MM.1S (cell line): ENCODE measurements at regions not wholly inside any gene's neighbourhood (a gene's known extent, or its start where the extent isn't known, plus 50 kb on each side); places are given as distances from the start of the nearest gene placed in this dataset.

Experiments used
- DNase-seq: peaks from one replicate; pipeline ENCODE4 v3.0.0-alpha.2; 2015
- H2AFZ ChIP-seq: fragments of 300-600 bp; sonication (generic); 2 replicates; pipeline ENCODE4 v1.6.0; 2016; ENCODE audit warnings: antibody characterized with exemption, low read length
- H3F3A ChIP-seq: fragments of 300-600 bp; sonication (generic); 2 replicates; pipeline ENCODE4 v1.6.1; 2016; ENCODE audit warnings: mild to moderate bottlenecking, antibody characterized with exemption, low read length, moderate library complexity, mixed read lengths; ENCODE audit not compliant: insufficient read depth
- H3K27ac ChIP-seq: fragments of 300-600 bp; sonication (generic); 2 replicates; pipeline ENCODE4 v1.5.1; 2016; ENCODE audit warnings: mild to moderate bottlenecking, low read length
- H3K27me3 ChIP-seq: fragments of 300-600 bp; sonication (generic); replicated peaks from 2 replicates; pipeline ENCODE4 v1.6.0; 2016; ENCODE audit warnings: low read length; ENCODE audit not compliant: insufficient read depth
- H3K36me3 ChIP-seq: fragments of 300-600 bp; sonication (generic); replicated peaks from 2 replicates; pipeline ENCODE4 v1.6.1; 2016; ENCODE audit warnings: mild to moderate bottlenecking, low read length, mixed read lengths; ENCODE audit not compliant: insufficient read depth
- H3K4me1 ChIP-seq: fragments of 300-600 bp; sonication (generic); 2 replicates; pipeline ENCODE4 v1.6.1; 2016; ENCODE audit warnings: low read length, mixed read lengths
- H3K4me2 ChIP-seq: fragments of 300-600 bp; sonication (generic); 2 replicates; pipeline ENCODE4 v1.6.0; 2016; ENCODE audit warnings: low read depth, low read length
- H3K4me3 ChIP-seq: fragments of 300-600 bp; sonication (generic); 2 replicates; pipeline ENCODE4 v1.5.1; 2016; ENCODE audit warnings: low read length, mixed read lengths
- H3K79me2 ChIP-seq: fragments of 300-600 bp; sonication (generic); 2 replicates; pipeline ENCODE4 v1.6.1; 2016; ENCODE audit warnings: mixed run types, low read length, mixed read lengths
- H3K9ac ChIP-seq: fragments of 300-600 bp; sonication (generic); 2 replicates; pipeline ENCODE4 v1.6.1; 2016; ENCODE audit warnings: low read length, mixed read lengths
- H3K9me2 ChIP-seq: fragments of 300-600 bp; sonication (generic); replicated peaks from 2 replicates; pipeline ENCODE4 v1.6.1; 2016; ENCODE audit warnings: mild to moderate bottlenecking, low read length, mixed read lengths; ENCODE audit not compliant: insufficient read depth
- H3K9me3 ChIP-seq: fragments of 300-600 bp; sonication (generic); replicated peaks from 2 replicates; pipeline ENCODE4 v1.6.1; 2016; ENCODE audit warnings: mild to moderate bottlenecking, low read length, mixed read lengths; ENCODE audit not compliant: insufficient read depth
- H4K20me1 ChIP-seq: fragments of 300-600 bp; sonication (generic); 2 replicates; pipeline ENCODE4 v1.6.1; 2016; ENCODE audit warnings: mild to moderate bottlenecking, low read length, moderate library complexity, mixed read lengths; ENCODE audit not compliant: insufficient read depth
- CTCF ChIP-seq: fragments of 300-600 bp; sonication (generic); IDR thresholded peaks from 2 replicates; pipeline ENCODE4 v1.5.1; 2016; ENCODE audit warnings: antibody characterized with exemption, low read length, mixed read lengths
- EZH2 ChIP-seq: fragments of 300-600 bp; sonication (generic); optimal IDR thresholded peaks from 2 replicates; pipeline ENCODE3; 2017; ENCODE audit warnings: low read depth, mild to moderate bottlenecking, antibody characterized with exemption, low read length, mixed read lengths
- EZH2phosphoT487 ChIP-seq: fragments of 300-600 bp; sonication (generic); IDR thresholded peaks from 2 replicates; pipeline ENCODE4 v1.6.1; 2018; ENCODE audit warnings: antibody characterized with exemption, low read length

GRCh38 chr10:85446827-85447226 is 919.8 kb downstream of the GRID1 start:
- Histone ChIP-seq H3K9me3 (no peaks in the 10 kb centered on the region), H3K27me3 (no peaks in the 10 kb centered on the region), H2AFZ (no peak overlapping the region), H3K4me3 (no peak overlapping the region), H3K36me3 (no peaks in the 10 kb centered on the region), H3K79me2 (no peaks in the 10 kb centered on the region), H3K4me1 (no peaks in the 10 kb centered on the region), H3K9me2 (no peaks in the 10 kb centered on the region), H3F3A (no peaks in the 10 kb centered on the region), H3K27ac (no peak overlapping the region), H3K4me2 (no peak overlapping the region), H3K9ac (no peak overlapping the region), H4K20me1 (no peaks in the 10 kb centered on the region)
- no peak for DNase-seq
- TF ChIP-seq EZH2phosphoT487 = no peak
- no peak for TF ChIP-seq CTCF
- no peak for TF ChIP-seq EZH2

GRCh38 chr10:85447690-85448089 is 918.9 kb downstream of the GRID1 start:
- Histone ChIP-seq H3K4me2 (no peak overlapping the region), H4K20me1 (no peaks in the 10 kb centered on the region), H3K4me1 (no peaks in the 10 kb centered on the region), H3K36me3 (no peaks in the 10 kb centered on the region), H2AFZ (no peak overlapping the region), H3F3A (no peaks in the 10 kb centered on the region), H3K79me2 (no peaks in the 10 kb centered on the region), H3K9me2 (no peaks in the 10 kb centered on the region), H3K4me3 (no peak overlapping the region), H3K9me3 (no peaks in the 10 kb centered on the region), H3K27ac (no peak overlapping the region), H3K27me3 (no peaks in the 10 kb centered on the region), H3K9ac (no peak overlapping the region)
- DNase-seq = no peak
- TF ChIP-seq EZH2 = no peak
- no peak for TF ChIP-seq CTCF
- TF ChIP-seq EZH2phosphoT487 = no peak

GRCh38 chr10:85448716-85449115 is 917.9 kb downstream of the GRID1 start:
- Histone ChIP-seq H3K4me3 (no peak overlapping the region), H3K4me2 (no peak overlapping the region), H3K9me2 (no peaks in the 10 kb centered on the region)

More at GRCh38 chr10:85448716-85449115, 917.9 kb downstream of the GRID1 start:
- H3K79me2 ChIP-seq = no peaks in the 10 kb centered on the region
- TF ChIP-seq EZH2 (no peak), CTCF (no peak), EZH2phosphoT487 (no peak)
- no peaks in the 10 kb centered on the region for H3K27me3 ChIP-seq
- no peaks in the 10 kb centered on the region for H3F3A ChIP-seq
- no peak overlapping the region for H3K9ac ChIP-seq
- H3K27ac ChIP-seq = no peak overlapping the region
- H3K9me3 ChIP-seq = no peaks in the 10 kb centered on the region
- H4K20me1 ChIP-seq = no peaks in the 10 kb centered on the region
- no peak overlapping the region for H2AFZ ChIP-seq
- DNase-seq = no peak
- no peaks in the 10 kb centered on the region for H3K36me3 ChIP-seq
- H3K4me1 ChIP-seq = no peaks in the 10 kb centered on the region
